A673 (cell line): ENCODE measurements at regions not wholly inside any gene's neighbourhood (a gene's known extent, or its start where the extent isn't known, plus 50 kb on each side); places are given as distances from the start of the nearest gene placed in this dataset.

Source experiments
- BruUV-seq: library from RNA; stranded (reverse); fragments of 400-500 nt; replicated peaks from 2 replicates; lab custom pipeline; 2021; lab: Mats Ljungman, UMichigan
- CTCF ChIA-PET: fragments of 300-600 bp; sonication (Branson Sonifier 250); formaldehyde crosslinking; loops from one replicate; lab custom pipeline; 2022; ENCODE audit warnings: antibody characterized with exemption; lab: Charles Lee
- POLR2A ChIA-PET: fragments of 300-600 bp; sonication (Branson Sonifier 250); formaldehyde crosslinking; loops from one replicate; lab custom pipeline; 2022; ENCODE audit warnings: antibody characterized with exemption; ENCODE audit not compliant: low non-redundant PET; lab: Charles Lee
- DNase-seq: peaks from one replicate; pipeline ENCODE4 v3.0.0-alpha.2; 2015; ENCODE audit warnings: low spot score
- H3K27ac ChIP-seq: fragments of 200-600 bp; sonication (generic); 2 replicates; pipeline ENCODE4 v1.5.1; 2016; ENCODE audit warnings: mixed run types, low read depth, mild to moderate bottlenecking, mixed read lengths, antibody characterized with exemption, low read length; ENCODE audit not compliant: poor library complexity, severe bottlenecking
- H3K27me3 ChIP-seq: fragments of 200-600 bp; sonication (generic); replicated peaks from 2 replicates; pipeline ENCODE4 v1.6.1; 2017; ENCODE audit warnings: mixed run types, low read depth, mild to moderate bottlenecking, mixed read lengths, antibody characterized with exemption, low read length; ENCODE audit not compliant: insufficient read depth, poor library complexity
- H3K36me3 ChIP-seq: fragments of 200-600 bp; sonication (generic); 2 replicates; pipeline ENCODE4 v1.6.1; 2016; ENCODE audit warnings: mixed run types, mild to moderate bottlenecking, mixed read lengths, antibody characterized with exemption, low read length; ENCODE audit not compliant: insufficient read depth, poor library complexity, severe bottlenecking
- H3K4me1 ChIP-seq: fragments of 200-600 bp; sonication (generic); 2 replicates; pipeline ENCODE4 v1.6.1; 2017; ENCODE audit warnings: mixed run types, mild to moderate bottlenecking, mixed read lengths, antibody characterized with exemption, low read length; ENCODE audit not compliant: insufficient read depth, poor library complexity, severe bottlenecking
- H3K4me3 ChIP-seq: fragments of 200-600 bp; sonication (generic); 2 replicates; pipeline ENCODE4 v1.5.1; 2016; ENCODE audit warnings: low read depth, mixed run types, mild to moderate bottlenecking, mixed read lengths, low read length; ENCODE audit not compliant: poor library complexity, severe bottlenecking
- H3K9me3 ChIP-seq: fragments of 200-600 bp; sonication (generic); 2 replicates; pipeline ENCODE4 v1.6.1; 2016; ENCODE audit warnings: mixed run types, low read depth, mild to moderate bottlenecking, mixed read lengths, antibody characterized with exemption, low read length; ENCODE audit not compliant: poor library complexity, severe bottlenecking
- EZH2 ChIP-seq: fragments of 200-600 bp; sonication (generic); IDR thresholded peaks from 2 replicates; pipeline ENCODE4 v1.6.1; 2017; ENCODE audit warnings: borderline replicate concordance, low read depth, mild to moderate bottlenecking, mixed read lengths, antibody characterized with exemption, low read length; ENCODE audit not compliant: poor library complexity, severe bottlenecking
- intact Hi-C: fragments of 100-400 bp; cut with micrococcal nuclease; formaldehyde crosslinking; loops from one replicate; pipeline ENCODE4 v1.10.0; 2022; ENCODE audit not compliant: unreplicated experiment
- TF ChIP-seq, protein P1 (sequence below): fragments of 300-800, 200-600 bp; sonication (generic); conservative IDR thresholded peaks from 2 replicates; pipeline ENCODE4 v1.5.1; 2017; ENCODE audit warnings: low read depth, mild to moderate bottlenecking, antibody characterized with exemption, low read length, moderate library complexity, mixed read lengths

GRCh38 chr19:31171936-31172335, 177.3 kb downstream of the TSHZ3 start:
- no peaks in the 10 kb centered on the region for H3K27me3 ChIP-seq
- H3K4me1 ChIP-seq: no peaks in the 10 kb centered on the region
- no peak for DNase-seq
- BruUV-seq: no TSS peak
- POLR2A ChIA-PET: no interaction called here
- CTCF ChIA-PET: no interaction called here
- H3K36me3 ChIP-seq: no peaks in the 10 kb centered on the region
- no peaks in the 10 kb centered on the region for H3K9me3 ChIP-seq
- intact Hi-C loops: no loop called here
- TF ChIP-seq EZH2: no peak
- TF ChIP-seq, protein P1, sequence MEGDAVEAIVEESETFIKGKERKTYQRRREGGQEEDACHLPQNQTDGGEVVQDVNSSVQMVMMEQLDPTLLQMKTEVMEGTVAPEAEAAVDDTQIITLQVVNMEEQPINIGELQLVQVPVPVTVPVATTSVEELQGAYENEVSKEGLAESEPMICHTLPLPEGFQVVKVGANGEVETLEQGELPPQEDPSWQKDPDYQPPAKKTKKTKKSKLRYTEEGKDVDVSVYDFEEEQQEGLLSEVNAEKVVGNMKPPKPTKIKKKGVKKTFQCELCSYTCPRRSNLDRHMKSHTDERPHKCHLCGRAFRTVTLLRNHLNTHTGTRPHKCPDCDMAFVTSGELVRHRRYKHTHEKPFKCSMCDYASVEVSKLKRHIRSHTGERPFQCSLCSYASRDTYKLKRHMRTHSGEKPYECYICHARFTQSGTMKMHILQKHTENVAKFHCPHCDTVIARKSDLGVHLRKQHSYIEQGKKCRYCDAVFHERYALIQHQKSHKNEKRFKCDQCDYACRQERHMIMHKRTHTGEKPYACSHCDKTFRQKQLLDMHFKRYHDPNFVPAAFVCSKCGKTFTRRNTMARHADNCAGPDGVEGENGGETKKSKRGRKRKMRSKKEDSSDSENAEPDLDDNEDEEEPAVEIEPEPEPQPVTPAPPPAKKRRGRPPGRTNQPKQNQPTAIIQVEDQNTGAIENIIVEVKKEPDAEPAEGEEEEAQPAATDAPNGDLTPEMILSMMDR: no peak
- H3K27ac ChIP-seq: no peak overlapping the region
- H3K4me3 ChIP-seq: no peak overlapping the region

DNA sequence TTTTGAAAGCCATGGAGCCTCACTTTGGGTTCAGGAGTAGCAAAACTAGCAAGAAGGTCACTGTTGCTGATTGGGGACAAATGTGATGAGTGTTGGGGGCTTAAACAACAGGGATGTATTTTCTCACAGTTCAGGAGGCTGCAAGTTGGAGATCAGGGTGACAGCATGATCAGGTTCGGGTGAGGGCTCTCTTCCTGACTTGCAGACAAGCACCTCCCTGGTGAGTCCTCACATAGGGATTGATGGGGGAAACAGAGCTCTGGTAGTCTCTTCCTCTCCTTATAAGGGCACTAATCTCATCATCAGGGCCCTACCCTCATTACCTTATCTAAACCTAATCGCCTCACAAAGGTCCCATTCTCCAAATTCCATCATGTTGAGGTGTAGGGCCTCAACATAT, 179.2 kb downstream of the TSHZ3 start:
- BruUV-seq: no TSS peak
- H3K27me3 ChIP-seq: no peaks in the 10 kb centered on the region
- H3K36me3 ChIP-seq: no peaks in the 10 kb centered on the region
- TF ChIP-seq, protein P1: no peak
- TF ChIP-seq EZH2: no peak
- intact Hi-C loops: no loop called here
- H3K4me3 ChIP-seq: no peak overlapping the region
- DNase-seq: no peak
- H3K4me1 ChIP-seq: no peaks in the 10 kb centered on the region
- no peaks in the 10 kb centered on the region for H3K9me3 ChIP-seq
- POLR2A ChIA-PET: no interaction called here
- CTCF ChIA-PET: no interaction called here
- no peak overlapping the region for H3K27ac ChIP-seq

GRCh38 chr19:31168106-31168625, 181.1 kb downstream of the TSHZ3 start:
- no peak overlapping the region for H3K4me3 ChIP-seq
- H3K9me3 ChIP-seq: no peaks in the 10 kb centered on the region
- CTCF ChIA-PET: no interaction called here
- no peak for DNase-seq
- TF ChIP-seq, protein P1: no peak
- TF ChIP-seq EZH2: no peak
- no peaks in the 10 kb centered on the region for H3K36me3 ChIP-seq
- H3K4me1 ChIP-seq: no peaks in the 10 kb centered on the region
- H3K27ac ChIP-seq: no peak overlapping the region
- H3K27me3 ChIP-seq: no peaks in the 10 kb centered on the region
- no TSS peak for BruUV-seq
- POLR2A ChIA-PET: no interaction called here
- intact Hi-C loops: no loop called here
